GM21576 (cell line): ENCODE measurements at regions not wholly inside any gene's neighbourhood (a gene's known extent, or its start where the extent isn't known, plus 50 kb on each side); places are given as distances from the start of the nearest gene placed in this dataset.

Source experiments
- ATAC-seq: cut with Tn5 transposase; IDR thresholded peaks from one replicate; pipeline ENCODE4 v1.9.1; 2021; ENCODE audit warnings: mild to moderate bottlenecking, moderate library complexity; ENCODE audit not compliant: unreplicated experiment

GRCh38 chr2:64704161-64704560 is 50.4 kb upstream of the SERTAD2 start:
- ATAC-seq = no peak

GRCh38 chr2:64704996-64705395 is 51.3 kb upstream of the SERTAD2 start:
- ATAC-seq = no peak

- ATAC-seq = no peak
Observed at GRCh38 chr2:64707276-64707675, 53.6 kb upstream of the SERTAD2 start.

GRCh38 chr2:64708829-64709228 is 55.1 kb upstream of the SERTAD2 start:
- no peak for ATAC-seq

GRCh38 chr2:64711252-64711800 is 57.6 kb upstream of the SERTAD2 start:
- ATAC-seq = no peak

GRCh38 chr2:64713686-64714085 is 60.0 kb upstream of the SERTAD2 start:
- no peak for ATAC-seq

- ATAC-seq = no peak
Observed at GRCh38 chr2:64716569-64716968, 62.9 kb upstream of the SERTAD2 start.

GRCh38 chr2:64718250-64718885 is 64.7 kb upstream of the SERTAD2 start:
- no peak for ATAC-seq

- no peak for ATAC-seq
Observed at GRCh38 chr2:64720535-64721319, 67.0 kb upstream of the SERTAD2 start.

- no peak for ATAC-seq
Observed at GRCh38 chr2:64721320-64721623, 67.6 kb upstream of the SERTAD2 start.

GRCh38 chr2:64722291-64723044 is 68.8 kb upstream of the SERTAD2 start:
- ATAC-seq = no peak

GRCh38 chr2:64727013-64727767 is 73.5 kb upstream of the SERTAD2 start:
- ATAC-seq = peak; percentile 81

GRCh38 chr2:64727843-64728463 is 74.2 kb upstream of the SERTAD2 start:
- peak; percentile 28 for ATAC-seq

- no peak for ATAC-seq
Observed at GRCh38 chr2:64730551-64731262, 77.0 kb upstream of the SERTAD2 start.

- no peak for ATAC-seq
Observed at GRCh38 chr2:64731263-64731643, 77.5 kb upstream of the SERTAD2 start.

GRCh38 chr2:64731746-64732145 is 78.0 kb upstream of the SERTAD2 start:
- ATAC-seq = no peak

- ATAC-seq = no peak
Observed at GRCh38 chr2:64732146-64732545, 78.4 kb upstream of the SERTAD2 start.

GRCh38 chr2:64735504-64735903 is 81.8 kb upstream of the SERTAD2 start:
- no peak for ATAC-seq

- no peak for ATAC-seq
Observed at GRCh38 chr2:64737547-64737946, 83.8 kb upstream of the SERTAD2 start.

- ATAC-seq = no peak
Observed at GRCh38 chr2:64738026-64738425, 84.3 kb upstream of the SERTAD2 start.
